Lung (tissue), 11 donors: ENCODE measurements at regions not wholly inside any gene's neighbourhood (a gene's known extent, or its start where the extent isn't known, plus 50 kb on each side); places are given as distances from the start of the nearest gene placed in this dataset.

Experiments
- ATAC-seq: fragments of 200-7000 bp; cut with Tn5 transposase; one replicate; pipeline ENCODE4 v1.9.1; 2020; ENCODE audit warnings: moderate number of reproducible peaks; ENCODE audit not compliant: insufficient read depth, low FRiP score
- DNase-seq, 3 donors: peaks; one replicate each; pipeline ENCODE4 v3.0.0-alpha.2; 2013 to 2017
- H3K27ac ChIP-seq, 2 donors: one replicate each; pipeline ENCODE4 v1.5.1; 2013; ENCODE audit warnings: mild to moderate bottlenecking in 2 of 2, moderate library complexity in 2 of 2, control low read depth in 1 of 2, inconsistent platforms in 1 of 2, low read depth in 1 of 2, low read length in 1 of 2
- H3K27me3 ChIP-seq, 3 donors: one replicate each; pipeline ENCODE4 v1.5.1; 2013; ENCODE audit warnings: low read length in 2 of 3; ENCODE audit not compliant: control insufficient read depth in 3 of 3, insufficient read depth in 3 of 3
- H3K36me3 ChIP-seq, 4 donors: one replicate each; pipeline ENCODE4 v1.5.1; 2013; ENCODE audit warnings: low read length in 4 of 4, mild to moderate bottlenecking in 1 of 4, moderate library complexity in 1 of 4; ENCODE audit not compliant: control insufficient read depth in 4 of 4, insufficient read depth in 4 of 4
- H3K4me1 ChIP-seq, 5 donors: one replicate each; pipeline ENCODE4 v1.5.1; 2013; ENCODE audit warnings: low read length in 5 of 5, mild to moderate bottlenecking in 2 of 5, moderate library complexity in 1 of 5; ENCODE audit not compliant: control insufficient read depth in 5 of 5, insufficient read depth in 5 of 5
- H3K4me3 ChIP-seq: one replicate; pipeline ENCODE4 v1.5.1; 2013; ENCODE audit warnings: mild to moderate bottlenecking, control low read depth, moderate library complexity
- H3K9ac ChIP-seq, 2 donors: one replicate each; pipeline ENCODE4 v1.5.1; 2013; ENCODE audit warnings: low read length in 2 of 2, control low read depth in 1 of 2; ENCODE audit not compliant: insufficient read depth in 1 of 2
- H3K9me3 ChIP-seq, 4 donors: one replicate each; pipeline ENCODE4 v1.5.1; 2013; ENCODE audit warnings: low read length in 3 of 4, mild to moderate bottlenecking in 1 of 4, moderate library complexity in 1 of 4; ENCODE audit not compliant: control insufficient read depth in 4 of 4, insufficient read depth in 3 of 4
- WGBS, 2 donors: extraction: QIAGEN DNeasy Blood & Tissue Kit; methylation state at CpG; one replicate each; pipeline ENCODE4 v1.1.7; 2013; 5-methylcytosine and 5-hydroxymethylcytosine counted together
- TF ChIP-seq, protein P1 (sequence below): IDR thresholded peaks from 2 replicates; pipeline ENCODE4 v1.5.1; 2012; ENCODE audit warnings: mild to moderate bottlenecking; ENCODE audit errors: control extremely low read depth, extremely low read depth
- donor health status: control.
- donor health status: control.
- donor health status: Bipolar disorder and iron deficiency.
- donor health status: healthy.
- donor health status: DM: yes; HTN: yes; CAD: no.

DNA sequence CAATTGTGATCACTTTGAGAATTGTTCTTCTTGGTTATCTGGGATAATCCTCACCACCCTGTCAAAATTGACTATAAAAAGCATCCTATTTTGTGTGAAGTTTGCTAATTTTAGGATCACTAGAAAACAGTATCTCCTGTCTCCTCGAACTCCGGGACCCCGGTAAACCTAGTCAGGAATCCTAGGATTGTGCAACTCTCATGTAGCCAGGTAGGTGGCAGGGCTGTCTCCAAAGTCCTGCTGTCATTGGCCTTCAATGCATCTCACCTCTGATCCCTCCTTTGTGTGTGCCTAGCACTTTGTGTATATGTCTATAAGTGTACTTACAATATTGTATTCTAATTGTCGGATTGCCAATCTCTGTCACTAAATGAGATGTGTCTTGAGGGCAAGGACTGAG is 1564.8 kb downstream of the RPA4 start:
- Histone ChIP-seq H3K9ac (no peak overlapping the region), H3K27ac (no peak overlapping the region), H3K4me1 (no peaks in the 10 kb centered on the region), H3K4me3 (no peak overlapping the region), H3K36me3 (no peaks in the 10 kb centered on the region), H3K27me3 (peaks cover 0 to 13% (median 0%) of the 10 kb centered on the region in 3 donors), H3K9me3 (no peaks in the 10 kb centered on the region)
- TF ChIP-seq, protein P1, sequence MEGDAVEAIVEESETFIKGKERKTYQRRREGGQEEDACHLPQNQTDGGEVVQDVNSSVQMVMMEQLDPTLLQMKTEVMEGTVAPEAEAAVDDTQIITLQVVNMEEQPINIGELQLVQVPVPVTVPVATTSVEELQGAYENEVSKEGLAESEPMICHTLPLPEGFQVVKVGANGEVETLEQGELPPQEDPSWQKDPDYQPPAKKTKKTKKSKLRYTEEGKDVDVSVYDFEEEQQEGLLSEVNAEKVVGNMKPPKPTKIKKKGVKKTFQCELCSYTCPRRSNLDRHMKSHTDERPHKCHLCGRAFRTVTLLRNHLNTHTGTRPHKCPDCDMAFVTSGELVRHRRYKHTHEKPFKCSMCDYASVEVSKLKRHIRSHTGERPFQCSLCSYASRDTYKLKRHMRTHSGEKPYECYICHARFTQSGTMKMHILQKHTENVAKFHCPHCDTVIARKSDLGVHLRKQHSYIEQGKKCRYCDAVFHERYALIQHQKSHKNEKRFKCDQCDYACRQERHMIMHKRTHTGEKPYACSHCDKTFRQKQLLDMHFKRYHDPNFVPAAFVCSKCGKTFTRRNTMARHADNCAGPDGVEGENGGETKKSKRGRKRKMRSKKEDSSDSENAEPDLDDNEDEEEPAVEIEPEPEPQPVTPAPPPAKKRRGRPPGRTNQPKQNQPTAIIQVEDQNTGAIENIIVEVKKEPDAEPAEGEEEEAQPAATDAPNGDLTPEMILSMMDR: no peak
- 83 to 94% methylated on average over 4 of the region's 4 CpGs for WGBS, 2 donors
- DNase-seq (no peak), ATAC-seq (no peak)

GRCh38 chrX:98452456-98452855 is 1568.7 kb downstream of the RPA4 start:
- WGBS, 2 donors: 94 to 100% methylated on average over 1 of the region's 1 CpG
- Histone ChIP-seq H3K9me3 (no peaks in the 10 kb centered on the region), H3K9ac (no peak overlapping the region), H3K4me1 (no peaks in the 10 kb centered on the region), H3K27ac (no peak overlapping the region), H3K36me3 (no peaks in the 10 kb centered on the region), H3K27me3 (peaks cover 0 to 11% (median 0%) of the 10 kb centered on the region in 3 donors), H3K4me3 (no peak overlapping the region)
- no peak for DNase-seq
- TF ChIP-seq, protein P1: no peak
- ATAC-seq: no peak

DNA sequence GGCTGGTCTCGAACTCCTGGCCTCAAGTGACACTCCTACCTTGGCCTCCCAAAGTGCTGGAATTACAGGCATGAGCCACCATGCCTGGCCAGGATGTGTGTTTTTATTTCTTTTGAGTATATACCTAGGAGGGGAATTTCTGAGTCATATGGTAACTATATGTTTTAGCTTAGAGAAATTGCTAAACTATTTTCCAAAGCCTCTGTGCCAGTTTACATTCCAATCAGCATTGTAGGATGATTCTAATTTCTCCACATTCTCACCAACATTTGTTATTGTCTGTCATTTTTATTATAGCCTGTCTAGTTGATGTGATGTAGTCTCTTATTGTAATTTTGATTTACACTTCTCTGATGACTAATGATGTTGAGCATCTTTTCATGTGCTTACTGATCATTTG is 1576.0 kb downstream of the RPA4 start:
- WGBS, 2 donors: 58 to 89% methylated on average over 1 of the region's 1 CpG
- H3K4me1 ChIP-seq: no peaks in the 10 kb centered on the region
- H3K4me3 ChIP-seq: no peak overlapping the region
- H3K9ac ChIP-seq: no peak overlapping the region
- TF ChIP-seq, protein P1: no peak
- no peak for DNase-seq
- no peak for ATAC-seq
- H3K36me3 ChIP-seq: no peaks in the 10 kb centered on the region
- H3K9me3 ChIP-seq: no peaks in the 10 kb centered on the region
- H3K27me3 ChIP-seq: peaks cover 0 to 8% (median 2%) of the 10 kb centered on the region in 3 donors
- H3K27ac ChIP-seq: no peak overlapping the region

DNA sequence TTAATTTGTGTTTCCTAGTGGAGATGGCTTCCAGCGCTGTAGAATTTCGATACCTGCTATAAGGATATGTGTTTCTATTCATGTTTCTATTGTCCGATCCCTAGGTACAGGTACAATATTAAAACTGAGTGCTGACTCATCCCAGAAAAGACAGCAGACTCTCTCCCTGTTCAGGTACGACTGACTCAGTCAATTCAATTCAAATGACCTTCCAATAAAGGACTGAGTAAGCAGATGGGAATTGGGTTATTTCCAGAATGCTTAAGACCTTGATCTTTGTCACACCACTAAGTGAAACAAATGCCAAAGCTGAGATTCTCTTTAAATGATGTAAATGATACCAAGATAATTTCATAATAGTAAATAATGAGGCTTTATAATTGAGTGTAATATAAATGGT is 1596.9 kb downstream of the RPA4 start:
- Histone ChIP-seq H3K27ac (no peak overlapping the region), H3K27me3 (peaks cover 3 to 29% (median 4%) of the 10 kb centered on the region in 3 donors), H3K4me1 (no peaks in the 10 kb centered on the region), H3K9ac (no peak overlapping the region), H3K4me3 (no peak overlapping the region), H3K36me3 (no peaks in the 10 kb centered on the region), H3K9me3 (no peaks in the 10 kb centered on the region)
- no peak for ATAC-seq
- DNase-seq: no peak
- 83 to 97% methylated on average over 4 of the region's 4 CpGs for WGBS, 2 donors
- TF ChIP-seq, protein P1: no peak
